C4-2B (cell line): ENCODE measurements at regions not wholly inside any gene's neighbourhood (a gene's known extent, or its start where the extent isn't known, plus 50 kb on each side); places are given as distances from the start of the nearest gene placed in this dataset.

Source experiments
- ZFX ChIP-seq: fragments of 450-650 bp; IDR thresholded peaks from 2 replicates; pipeline ENCODE4 v1.6.1; 2017
- TF ChIP-seq, protein P1 (sequence below): fragments of 450-650 bp; conservative IDR thresholded peaks from 2 replicates; pipeline ENCODE4 v1.5.1; 2017; ENCODE audit warnings: mild to moderate bottlenecking

DNA sequence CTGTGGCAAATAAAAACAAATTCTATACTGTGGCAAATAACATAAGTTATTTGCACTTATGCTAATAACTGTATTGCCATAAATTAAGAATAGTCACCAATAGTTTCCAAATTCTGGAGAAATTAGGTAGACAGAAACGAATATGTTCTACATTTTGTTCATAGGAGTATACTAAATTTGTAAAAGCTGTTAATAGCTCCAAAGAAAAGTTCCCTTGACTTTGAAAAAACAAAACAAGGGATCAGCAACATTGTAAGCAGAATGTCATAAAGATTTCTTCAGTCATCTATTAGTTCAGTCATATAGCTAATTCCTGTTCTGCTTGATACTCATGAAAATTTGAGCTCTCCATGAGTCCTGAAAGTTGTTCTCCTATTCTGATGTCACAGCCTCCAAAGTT is 1472.8 kb downstream of the C4orf33 start:
- TF ChIP-seq, protein P1, sequence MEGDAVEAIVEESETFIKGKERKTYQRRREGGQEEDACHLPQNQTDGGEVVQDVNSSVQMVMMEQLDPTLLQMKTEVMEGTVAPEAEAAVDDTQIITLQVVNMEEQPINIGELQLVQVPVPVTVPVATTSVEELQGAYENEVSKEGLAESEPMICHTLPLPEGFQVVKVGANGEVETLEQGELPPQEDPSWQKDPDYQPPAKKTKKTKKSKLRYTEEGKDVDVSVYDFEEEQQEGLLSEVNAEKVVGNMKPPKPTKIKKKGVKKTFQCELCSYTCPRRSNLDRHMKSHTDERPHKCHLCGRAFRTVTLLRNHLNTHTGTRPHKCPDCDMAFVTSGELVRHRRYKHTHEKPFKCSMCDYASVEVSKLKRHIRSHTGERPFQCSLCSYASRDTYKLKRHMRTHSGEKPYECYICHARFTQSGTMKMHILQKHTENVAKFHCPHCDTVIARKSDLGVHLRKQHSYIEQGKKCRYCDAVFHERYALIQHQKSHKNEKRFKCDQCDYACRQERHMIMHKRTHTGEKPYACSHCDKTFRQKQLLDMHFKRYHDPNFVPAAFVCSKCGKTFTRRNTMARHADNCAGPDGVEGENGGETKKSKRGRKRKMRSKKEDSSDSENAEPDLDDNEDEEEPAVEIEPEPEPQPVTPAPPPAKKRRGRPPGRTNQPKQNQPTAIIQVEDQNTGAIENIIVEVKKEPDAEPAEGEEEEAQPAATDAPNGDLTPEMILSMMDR = no peak
- no peak for TF ChIP-seq ZFX
